ENCODE measurements at regions not wholly inside any gene's neighbourhood (a gene's known extent, or its start where the extent isn't known, plus 50 kb on each side); places are given as distances from the start of the nearest gene placed in this dataset.

DNA sequence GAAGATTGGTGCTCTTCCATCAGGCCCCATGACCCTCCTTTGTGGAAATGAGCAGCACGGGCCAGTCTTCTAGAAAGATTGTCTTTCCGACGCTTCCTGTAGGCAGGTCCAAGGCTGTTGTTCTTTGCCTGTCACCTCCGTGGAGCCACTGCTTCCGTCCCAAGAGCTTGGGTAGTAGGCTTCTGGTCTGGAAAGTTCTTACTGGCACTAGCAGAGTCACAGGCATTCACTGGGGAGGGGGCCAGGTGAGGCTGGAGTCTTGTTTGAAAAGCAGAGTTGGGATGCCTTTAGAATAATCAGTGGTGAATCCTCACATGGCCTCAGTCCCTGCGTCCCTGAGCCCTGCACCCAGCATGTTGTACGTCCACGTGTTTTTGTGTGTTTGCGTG lies 76.2 kb upstream of the ADPGK start:
- TF ChIP-seq, protein P1, sequence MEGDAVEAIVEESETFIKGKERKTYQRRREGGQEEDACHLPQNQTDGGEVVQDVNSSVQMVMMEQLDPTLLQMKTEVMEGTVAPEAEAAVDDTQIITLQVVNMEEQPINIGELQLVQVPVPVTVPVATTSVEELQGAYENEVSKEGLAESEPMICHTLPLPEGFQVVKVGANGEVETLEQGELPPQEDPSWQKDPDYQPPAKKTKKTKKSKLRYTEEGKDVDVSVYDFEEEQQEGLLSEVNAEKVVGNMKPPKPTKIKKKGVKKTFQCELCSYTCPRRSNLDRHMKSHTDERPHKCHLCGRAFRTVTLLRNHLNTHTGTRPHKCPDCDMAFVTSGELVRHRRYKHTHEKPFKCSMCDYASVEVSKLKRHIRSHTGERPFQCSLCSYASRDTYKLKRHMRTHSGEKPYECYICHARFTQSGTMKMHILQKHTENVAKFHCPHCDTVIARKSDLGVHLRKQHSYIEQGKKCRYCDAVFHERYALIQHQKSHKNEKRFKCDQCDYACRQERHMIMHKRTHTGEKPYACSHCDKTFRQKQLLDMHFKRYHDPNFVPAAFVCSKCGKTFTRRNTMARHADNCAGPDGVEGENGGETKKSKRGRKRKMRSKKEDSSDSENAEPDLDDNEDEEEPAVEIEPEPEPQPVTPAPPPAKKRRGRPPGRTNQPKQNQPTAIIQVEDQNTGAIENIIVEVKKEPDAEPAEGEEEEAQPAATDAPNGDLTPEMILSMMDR (IDR thresholded peaks at IDR 0.05) = no peak
- no peak for TF ChIP-seq POLR2AphosphoS5 (IDR thresholded peaks at IDR 0.05)
